CD4-positive, alpha-beta T cell treated with Interleukin-1 beta for 1 hour (primary cell): ENCODE measurements at regions not wholly inside any gene's neighbourhood (a gene's known extent, or its start where the extent isn't known, plus 50 kb on each side); places are given as distances from the start of the nearest gene placed in this dataset.
A peak's percentile ranks its signal among the peaks of the same experiment; 100 is the strongest.

Experiments
- DNase-seq, 2 donors: peaks; one replicate each; pipeline ENCODE4 v3.0.0-alpha.2; 2020 to 2022

DNA sequence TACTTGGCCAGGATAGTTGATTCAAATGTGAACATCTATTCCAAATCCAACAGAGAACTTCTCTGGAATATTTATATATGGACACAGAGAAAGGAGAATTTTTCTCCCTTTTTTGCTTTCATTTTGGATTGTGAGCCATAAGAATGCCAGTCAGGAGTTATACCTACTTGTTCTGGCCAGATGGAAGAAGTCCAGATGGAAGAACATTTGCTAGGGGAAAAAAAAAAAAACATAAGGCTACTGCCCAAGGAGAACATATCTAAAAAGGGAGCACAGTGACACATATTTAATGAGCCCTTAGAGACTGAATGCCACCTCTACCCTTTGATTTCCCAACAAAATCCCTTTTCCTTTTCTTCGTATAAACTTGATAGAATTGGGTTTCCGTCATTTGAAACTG lies 61.7 kb upstream of the PPP2R2B start:
- DNase-seq = no peak

DNA sequence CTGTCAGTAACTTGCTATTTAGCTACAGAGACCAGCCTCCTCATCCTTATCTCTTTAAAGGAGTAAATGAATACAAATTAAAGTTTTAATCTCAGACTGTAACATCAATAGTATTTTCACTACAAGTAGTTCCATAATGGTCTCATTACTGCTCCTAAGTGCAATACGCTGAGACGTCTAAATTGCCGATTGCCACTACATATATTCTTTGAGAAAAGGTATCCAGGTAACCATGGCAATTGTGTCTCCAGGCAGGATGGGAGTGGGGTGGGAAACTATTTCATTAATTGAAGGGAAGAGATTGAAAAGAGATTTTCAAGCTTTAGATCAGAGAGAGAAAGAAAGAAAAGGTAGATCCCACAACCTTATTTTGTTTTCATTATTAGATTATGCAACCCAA lies 65.5 kb upstream of the PPP2R2B start:
- DNase-seq = no peak

DNA sequence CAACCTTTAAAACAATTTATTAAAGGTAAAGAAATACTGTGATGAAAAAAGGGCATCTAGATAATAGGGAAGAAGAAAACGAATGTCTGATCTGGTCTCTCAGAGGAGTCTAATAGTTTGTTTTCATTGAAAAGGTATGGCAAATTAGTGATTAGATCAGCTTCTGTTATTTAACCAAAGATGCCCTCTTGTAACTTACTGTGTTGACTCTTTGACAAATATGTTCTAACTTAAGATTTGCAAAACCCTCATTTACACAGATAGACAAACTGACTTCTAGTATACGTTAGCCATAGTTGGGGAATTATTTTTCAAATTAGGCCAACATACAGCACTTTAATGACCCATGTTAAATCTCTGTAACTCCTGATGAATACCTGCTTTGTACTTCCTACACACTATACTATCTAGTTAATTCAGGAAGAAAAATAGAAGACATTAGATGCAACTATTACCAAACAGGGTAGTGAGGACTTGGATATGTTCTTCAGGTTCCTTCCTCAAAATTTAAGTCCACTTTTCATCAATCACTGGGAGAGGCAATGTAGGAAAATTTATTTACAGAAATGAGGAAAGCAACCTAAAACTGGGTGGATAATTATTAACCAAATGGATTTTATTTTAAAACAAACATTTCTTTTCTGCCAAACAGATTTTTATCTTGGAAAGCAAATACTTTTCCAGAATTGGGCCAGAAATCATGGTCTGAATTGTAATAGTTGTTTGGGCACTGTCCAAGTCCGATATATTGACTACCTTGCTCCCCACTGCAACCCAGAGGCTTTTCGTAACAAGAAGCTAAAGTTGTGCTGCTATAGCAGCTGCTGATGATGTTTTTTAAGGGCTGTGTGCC lies 66.4 kb upstream of the PPP2R2B start:
- no peak for DNase-seq

DNA sequence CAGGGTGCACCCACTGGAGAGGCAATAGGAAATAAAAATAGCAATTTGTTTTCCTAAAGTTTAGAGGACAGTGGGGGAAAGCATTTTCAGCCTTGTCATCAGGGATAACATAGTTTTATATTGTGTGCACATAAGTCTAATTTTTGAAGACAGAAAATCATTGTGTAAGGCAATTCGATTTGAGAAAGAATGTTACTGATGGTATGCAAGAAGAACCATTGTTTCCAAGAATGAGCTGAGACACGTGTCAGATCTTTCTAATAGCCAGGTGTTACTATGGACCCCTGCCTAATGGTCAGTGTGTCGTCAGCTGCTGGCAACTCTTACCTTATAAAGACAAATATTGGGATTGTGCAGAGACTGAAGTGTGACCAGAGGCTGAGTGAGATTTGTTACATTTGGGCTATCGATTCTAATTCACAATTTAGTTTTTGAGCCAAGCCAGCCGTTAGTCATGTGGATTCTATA lies 67.1 kb upstream of the PPP2R2B start:
- no peak for DNase-seq

DNA sequence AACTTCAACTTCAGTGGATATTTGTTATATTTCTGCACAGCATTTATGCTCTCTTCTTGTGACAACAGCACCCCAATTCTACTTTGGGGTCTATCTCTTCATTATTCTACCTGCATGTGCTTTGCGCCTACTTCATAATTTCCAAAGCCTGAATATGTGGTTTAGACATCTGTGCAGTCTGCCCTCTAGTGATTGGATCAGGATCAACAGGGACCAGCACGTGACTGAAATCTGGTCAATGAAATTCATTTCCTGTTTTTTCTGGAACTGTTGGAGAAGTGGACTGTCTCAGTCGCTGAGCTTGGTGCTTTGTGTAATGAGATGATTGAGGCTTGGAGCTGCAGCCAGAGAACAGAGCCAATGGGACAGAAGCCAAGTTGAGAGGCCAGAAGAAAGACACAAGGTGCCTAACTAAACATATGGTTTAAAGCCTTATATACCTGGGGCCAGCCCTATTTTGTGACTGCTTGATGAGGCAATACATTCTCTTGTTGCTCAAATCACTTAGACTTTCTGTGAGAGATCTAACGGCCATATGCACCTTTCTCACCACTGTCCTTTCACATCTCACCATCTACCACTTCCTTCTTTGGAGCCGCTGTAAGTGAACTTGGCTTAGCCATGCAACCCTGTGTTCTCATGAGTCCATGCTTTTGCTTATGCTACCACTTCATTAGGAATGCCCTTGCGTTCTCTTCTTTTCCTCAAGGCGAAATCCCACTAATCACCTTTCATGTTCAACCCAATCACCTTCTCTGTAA lies 68.8 kb upstream of the PPP2R2B start:
- DNase-seq = peak in 1 of 2 donors; percentile 26

DNA sequence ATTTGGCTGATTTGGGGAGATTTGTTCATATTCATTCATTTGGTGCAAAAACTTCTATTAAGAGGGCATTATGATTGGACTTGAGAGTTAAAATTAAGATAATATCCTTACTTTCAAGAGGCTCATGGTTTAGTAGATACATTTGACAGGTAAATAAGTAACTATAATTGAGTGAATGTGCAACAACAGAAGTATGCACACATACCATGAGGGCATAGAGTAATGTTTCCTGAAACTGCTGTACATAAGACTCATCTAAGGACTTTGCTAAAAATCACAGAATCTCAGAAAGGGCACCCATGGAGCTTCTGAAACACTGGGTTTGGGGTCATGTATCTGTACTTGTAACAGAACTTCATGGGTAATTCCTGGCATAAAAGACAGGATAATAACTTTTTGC lies 70.1 kb upstream of the PPP2R2B start:
- DNase-seq = no peak

DNA sequence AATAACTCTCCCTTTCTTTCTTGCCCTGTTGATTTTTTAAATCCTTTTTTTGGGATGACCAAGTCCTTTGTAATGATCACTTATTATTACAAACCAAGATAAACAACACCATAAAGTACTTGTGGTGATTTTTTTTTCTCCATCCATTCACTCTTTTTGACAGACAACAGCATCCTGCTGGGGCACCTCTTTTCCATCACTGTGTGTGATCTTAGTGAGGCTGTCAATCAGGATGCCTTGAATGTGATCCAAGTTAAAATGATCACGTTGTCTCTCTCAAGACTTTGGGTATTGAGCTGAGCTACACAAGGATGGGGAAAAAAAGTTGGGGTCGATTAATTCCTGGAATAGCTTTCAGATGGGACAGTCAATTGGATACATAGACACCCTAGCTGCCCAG lies 73.6 kb upstream of the PPP2R2B start:
- no peak for DNase-seq

DNA sequence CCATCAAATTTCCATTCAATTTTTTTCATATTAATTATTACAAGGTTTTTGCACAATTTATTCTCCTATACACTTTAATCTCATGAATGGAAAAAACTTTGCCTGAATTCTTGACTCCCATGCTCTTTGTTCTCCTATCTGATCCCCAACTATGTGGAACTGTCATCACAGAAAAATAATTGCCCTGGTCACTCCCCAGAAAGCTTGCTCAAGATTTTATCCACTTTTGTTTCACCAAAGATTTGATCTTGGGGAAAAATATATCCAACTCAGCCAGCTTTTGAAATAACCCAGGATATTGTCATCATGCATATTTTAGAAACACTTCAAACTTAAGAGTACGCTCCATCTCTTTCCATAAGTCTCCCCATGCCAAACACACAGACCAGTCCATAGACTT lies 77.7 kb upstream of the PPP2R2B start:
- no peak for DNase-seq

DNA sequence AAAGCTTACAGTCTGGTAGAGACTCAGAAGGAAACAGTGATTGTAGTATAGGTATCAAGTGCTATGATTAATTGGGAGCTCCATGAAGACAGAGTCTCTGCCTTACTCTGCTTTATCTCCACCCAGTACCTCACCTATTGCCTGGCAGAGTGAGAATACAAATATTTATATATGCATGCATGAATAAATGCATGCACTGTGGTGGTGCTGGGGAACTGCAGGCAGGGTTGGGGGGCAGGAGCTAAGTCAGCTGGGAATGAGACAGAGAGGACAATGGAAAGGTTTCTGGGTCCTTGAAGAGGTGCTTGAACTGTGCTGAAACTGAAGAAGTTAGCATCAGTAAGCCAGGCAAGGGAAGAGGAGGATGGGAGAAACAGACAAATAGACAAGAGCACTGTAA lies 80.8 kb upstream of the PPP2R2B start:
- no peak for DNase-seq

DNA sequence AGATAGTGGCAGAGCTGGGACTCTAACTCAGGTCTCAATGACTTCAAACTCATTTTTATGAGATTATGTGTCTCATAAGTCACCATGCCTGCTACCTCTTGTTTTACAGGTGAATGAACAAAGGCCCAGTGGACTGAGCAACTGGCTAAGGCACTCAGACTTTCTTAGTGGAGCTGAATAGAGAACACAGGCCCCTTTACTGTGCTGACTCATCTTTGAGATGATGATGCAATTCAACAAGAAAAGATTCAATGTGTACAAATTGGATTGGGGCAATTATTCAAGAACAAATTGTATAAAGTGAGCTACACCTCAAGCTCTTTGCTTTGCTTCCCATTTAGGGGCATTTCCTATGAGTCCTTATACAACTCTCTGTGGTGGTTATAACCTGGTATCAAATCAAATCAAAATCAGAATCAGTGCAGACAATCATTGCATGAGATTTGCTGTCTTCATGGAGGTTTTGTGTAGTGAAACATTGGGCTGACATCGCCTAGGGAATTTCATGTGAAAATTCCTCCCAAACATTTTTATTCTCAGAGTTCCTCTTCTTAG lies 84.3 kb upstream of the PPP2R2B start:
- no peak for DNase-seq

DNA sequence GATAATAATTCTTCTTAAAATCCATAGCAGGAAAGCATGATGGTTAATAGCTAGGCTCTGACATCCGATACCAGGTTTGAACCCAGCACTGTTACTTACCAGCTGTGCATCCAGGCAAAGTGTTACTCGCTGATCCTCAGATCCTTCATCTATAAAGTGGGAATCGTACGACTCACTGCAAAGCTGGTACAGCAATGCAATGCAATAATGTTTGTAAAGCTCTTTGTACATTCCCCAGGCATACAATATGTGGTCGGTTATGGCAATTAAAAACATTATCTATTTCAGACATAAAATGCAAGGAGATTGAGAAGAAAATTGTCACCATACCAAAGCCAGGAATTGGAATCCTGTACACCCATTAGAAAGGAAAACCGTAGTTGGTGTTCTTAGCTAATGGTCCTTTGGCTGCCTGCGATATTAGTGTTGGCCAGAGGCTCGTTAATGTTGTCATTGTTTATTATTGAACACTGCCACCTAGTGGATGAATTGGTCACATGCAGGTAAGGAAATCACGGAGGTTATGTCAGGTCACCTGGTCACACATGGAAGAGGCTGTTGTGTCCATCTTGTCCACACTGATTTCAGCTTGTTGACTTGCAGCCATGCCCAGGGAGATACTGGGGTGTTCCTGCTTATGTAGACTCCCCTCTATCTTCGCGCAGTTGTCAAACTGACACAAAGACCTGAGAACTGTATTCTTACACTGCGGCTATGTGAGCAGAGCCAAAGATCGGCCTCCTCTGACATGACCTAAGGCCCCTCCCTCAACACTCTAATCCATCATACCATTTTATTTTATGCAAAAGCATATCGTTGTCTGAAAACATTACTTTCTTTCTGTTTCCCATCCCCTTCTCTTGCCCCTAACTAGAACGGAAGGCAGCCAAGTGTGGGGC lies 87.5 kb upstream of the PPP2R2B start:
- peak; percentile 33 to 75 for DNase-seq

DNA sequence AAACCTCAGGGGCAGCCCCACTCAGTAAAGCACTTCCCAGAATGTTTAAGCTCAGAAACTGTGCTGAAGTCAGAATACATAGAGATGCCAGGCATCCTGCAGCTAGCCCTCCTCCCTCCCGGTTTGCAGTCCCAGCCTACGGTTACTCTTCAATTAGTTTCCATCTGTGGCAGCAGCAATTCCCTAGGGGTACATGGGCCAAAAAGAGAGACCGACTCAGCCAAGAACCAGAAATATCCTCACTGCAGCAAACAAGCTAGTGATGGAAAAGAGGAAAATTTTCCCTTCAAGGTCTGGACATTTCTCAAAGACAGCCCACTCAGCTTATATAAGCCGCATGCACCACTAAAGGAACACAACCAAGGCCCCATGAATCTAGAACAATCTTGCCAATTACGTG lies 89.1 kb upstream of the PPP2R2B start:
- no peak for DNase-seq

DNA sequence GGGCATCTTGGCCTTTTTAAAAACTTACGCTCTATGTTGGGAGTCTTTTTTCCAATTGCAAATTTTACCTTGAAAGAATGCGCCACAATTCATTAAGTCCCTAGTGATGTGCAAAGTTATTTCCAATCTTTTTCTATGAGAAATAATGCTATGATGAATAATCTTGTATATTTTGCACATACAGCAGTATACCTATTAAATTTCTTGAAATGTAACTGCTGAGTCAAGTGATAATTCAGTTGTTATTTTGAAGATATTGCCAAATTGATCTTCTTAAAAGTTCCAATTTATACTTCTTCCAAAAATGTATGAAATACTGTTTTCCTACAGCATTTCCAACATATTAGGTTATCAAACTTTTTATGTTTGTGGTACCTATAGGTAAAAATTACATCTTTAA lies 92.8 kb upstream of the PPP2R2B start:
- DNase-seq = no peak

DNA sequence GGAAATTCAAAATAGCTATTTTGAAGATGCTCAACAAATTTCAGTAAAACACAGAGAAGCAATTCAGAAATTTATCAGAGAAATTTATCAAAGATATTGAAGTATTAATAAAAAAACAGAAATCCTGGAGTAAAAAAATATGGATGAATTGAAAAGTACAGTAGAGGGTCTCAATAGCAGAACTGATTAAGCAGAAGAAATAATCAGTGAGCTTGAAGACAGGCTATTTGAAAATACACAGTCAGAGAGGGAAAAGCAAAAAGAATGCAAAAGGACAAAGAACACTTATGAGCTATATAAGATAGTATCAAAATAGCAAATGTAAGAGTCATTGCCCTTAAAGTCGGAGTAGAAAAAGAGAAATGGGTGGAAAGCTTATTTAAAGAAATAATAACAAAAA lies 107.9 kb upstream of the PPP2R2B start:
- DNase-seq = no peak

DNA sequence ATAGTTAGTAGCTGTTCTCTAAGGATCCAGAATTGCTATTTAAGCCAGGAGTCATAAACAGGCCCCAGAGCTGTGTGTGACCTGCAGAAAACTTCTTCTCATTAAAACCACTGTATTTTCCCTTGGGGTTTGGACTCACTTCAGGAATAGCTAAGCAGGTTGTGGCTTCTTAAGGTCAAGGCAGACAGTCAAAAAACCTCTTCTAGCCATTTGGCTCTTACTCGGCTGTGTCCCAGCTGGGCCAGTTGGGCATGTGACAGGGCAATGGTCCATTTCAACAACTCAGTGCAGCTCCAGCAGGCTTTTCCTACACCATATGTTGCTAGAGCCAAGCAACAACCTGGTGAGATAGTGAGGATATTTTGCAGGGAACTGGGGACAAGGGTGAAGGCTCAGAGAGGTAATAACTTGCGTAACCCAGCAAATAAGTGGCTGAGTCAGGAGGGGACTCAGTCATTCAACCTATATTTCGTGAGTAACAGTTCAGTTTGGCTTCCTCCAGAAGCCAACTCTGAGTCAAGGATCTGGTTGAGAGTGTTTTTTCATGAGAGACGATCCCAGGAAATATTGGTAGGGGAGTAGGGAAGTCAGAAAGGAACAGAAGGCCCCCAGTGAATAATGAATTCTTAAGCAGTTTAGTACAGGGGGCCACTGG lies 115.4 kb upstream of the PPP2R2B start:
- DNase-seq = no peak

DNA sequence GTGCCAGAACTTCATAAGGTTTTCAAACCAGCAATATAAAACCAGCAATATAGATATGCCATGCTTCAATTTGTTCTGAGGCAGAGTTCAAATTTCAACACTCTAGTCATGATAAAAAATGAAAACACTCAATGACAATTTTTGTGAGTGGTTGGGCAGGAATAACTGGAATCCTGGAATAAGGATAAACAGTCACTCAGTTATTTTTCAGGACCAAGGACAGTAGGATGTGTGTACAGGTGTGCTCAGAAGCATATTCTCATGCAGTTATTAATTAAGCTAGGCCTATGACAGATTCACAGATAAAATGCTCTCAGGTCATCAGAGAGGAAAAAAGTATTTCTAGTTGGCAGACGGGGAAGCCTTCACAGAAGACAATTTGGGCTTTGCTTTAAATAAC lies 117.3 kb upstream of the PPP2R2B start:
- no peak for DNase-seq

DNA sequence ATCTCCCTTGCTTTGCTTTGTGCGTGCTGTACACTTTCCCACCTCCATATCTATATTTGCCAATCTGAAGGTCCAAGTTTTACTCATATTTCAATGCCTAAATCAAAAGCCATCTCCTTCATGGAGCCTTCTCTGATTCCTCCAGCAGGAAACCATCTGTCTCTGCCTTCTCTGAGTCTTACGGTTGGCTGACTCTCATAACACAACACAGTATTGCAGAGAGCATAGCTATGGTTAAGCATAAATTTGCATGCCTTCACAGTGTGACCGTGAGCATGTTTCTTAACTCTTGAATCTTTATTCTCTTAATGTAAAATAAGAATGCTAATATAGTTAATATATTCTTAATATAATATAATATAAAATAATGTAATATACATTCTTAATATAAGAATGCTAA lies 136.8 kb upstream of the PPP2R2B start:
- DNase-seq = no peak

DNA sequence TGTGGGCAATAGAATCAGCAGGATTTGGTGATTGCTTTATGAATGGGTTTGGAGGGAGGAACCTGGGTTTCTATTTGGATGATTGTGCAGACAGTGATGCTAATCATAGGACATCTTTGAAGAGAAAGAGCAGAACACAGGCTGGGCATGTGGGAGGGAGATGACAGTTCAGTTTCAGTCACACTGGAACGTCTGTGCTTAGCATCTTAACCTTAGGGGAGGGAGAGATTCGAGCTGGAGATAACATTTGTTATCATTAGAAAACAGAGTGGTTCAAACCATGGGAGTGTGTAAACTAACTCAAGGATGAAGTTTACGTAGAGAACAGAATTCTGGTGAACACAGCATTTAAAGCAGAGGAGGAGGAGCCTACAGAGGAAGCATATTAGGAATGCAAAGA lies 138.6 kb upstream of the PPP2R2B start:
- DNase-seq = no peak

DNA sequence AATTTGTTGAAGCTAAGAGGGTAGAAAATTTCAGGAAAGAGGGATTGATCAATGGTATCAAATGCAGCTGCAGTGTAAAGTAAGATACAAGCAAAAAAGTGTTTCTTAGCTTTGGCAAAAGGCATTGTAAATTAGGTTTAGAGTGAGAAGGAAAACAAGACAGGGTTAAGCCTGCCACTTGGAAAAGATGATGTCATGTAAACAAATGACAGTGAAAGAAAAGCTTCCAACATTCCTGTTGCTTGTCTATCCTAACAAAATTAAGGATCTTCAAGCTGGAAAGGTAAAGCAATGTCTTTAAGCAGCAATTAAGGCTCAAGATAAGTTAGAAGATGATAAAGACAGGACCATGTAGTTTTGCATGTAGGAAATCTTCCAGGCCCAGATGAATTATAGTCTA lies 139.1 kb upstream of the PPP2R2B start:
- DNase-seq = no peak

DNA sequence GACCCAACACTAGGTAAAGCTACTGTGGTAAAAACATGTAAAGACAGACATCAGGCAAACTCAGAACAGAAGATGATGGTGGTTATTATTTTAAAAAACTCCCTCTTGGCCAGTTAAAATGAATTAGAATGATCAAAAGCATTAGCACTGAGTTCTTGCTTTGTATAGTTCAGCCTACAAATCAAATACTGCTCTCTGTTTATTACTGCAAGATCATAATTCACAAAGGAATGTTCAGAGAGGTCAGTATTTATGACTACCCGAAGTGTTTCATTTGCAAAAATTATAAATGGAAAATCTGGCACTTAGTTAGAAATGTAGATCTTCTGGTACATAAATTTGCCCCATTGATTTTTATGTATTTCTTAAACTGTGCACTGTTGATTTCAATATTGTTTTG lies 140.3 kb upstream of the PPP2R2B start:
- no peak for DNase-seq

DNA sequence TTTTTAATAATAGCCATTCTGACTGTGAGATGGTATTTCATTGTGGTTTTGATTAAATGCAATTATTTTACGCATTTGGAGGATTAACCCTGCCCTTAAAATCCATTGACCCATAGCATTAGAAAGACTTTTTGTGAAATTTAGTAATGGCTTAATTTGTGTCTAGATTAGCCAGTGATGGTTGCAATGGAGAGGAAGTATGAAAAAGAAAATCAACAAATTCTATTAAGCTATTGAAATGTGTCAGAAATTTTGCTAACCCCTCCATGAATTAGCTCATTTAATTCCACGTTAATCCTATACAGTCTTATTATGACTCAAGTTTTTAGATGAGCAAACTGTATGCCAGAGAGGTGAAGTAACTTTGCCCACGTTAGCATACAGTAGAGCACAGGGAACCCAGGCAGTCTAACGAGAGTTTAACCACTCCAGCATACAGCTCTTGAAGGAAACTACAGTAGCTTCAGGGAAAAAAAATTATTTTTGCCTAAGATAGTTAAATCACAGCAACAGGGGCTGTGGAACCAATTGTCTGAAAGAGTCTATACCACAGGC lies 158.2 kb upstream of the PPP2R2B start:
- DNase-seq = no peak
